K562 (cell line): ENCODE measurements at regions not wholly inside any gene's neighbourhood (a gene's known extent, or its start where the extent isn't known, plus 50 kb on each side); places are given as distances from the start of the nearest gene placed in this dataset.

Experiments
- ATAC-seq: fragments of 200-7000 bp; cut with Tn5 transposase; 3 replicates; pipeline ENCODE4 v1.9.1; 2020; ENCODE audit warnings: moderate library complexity
- BruUV-seq: library from RNA; stranded (reverse); fragments of 400-500 nt; replicated peaks from 2 replicates; lab custom pipeline; 2021; lab: Mats Ljungman, UMichigan
- CTCF ChIA-PET: fragments of 300-600 bp; formaldehyde crosslinking; extraction: SDS; loops from one replicate; lab custom pipeline; 2021; ENCODE audit warnings: low intra/inter-chr PET ratio; lab: Yijun Ruan, JAX
- POLR2A ChIA-PET: fragments of 300-600, 350-650 bp; sonication (Branson Sonifier 250); formaldehyde crosslinking; extraction: SDS; loops from one replicate; lab custom pipeline; 2021; ENCODE audit warnings: antibody characterized with exemption, inconsistent platforms; lab: Yijun Ruan, JAX
- DNase-seq, 4 experiments: peaks; one replicate each; pipeline versions ENCODE4 v3.0.0 to v3.0.0-alpha.2; 2011 to 2018; ENCODE audit warnings: low spot score in 3 of 4, mixed read lengths in 3 of 4; ENCODE audit errors: extremely low read depth in 1 of 4
- FAIRE-seq: peaks from 2 replicates; lab custom pipeline; 2011; peaks lifted over from hg19 to GRCh38; lab: Jason Lieb, UNC
- H2AFZ ChIP-seq: 2 replicates; pipeline ENCODE4 v1.6.0; 2011; ENCODE audit warnings: low read depth, low read length, control low read depth, inconsistent platforms
- H3K27ac ChIP-seq: fragments of 200-600 bp; 3 replicates; pipeline ENCODE4 v1.8.0; 2011; ENCODE audit warnings: low read depth, mild to moderate bottlenecking, control low read depth, inconsistent platforms, low read length, moderate library complexity, mixed read lengths; ENCODE audit errors: extremely low read depth
- H3K27me3 ChIP-seq, 2 experiments: fragments of 300-600 bp in 1 of 2; 2 replicates in 1 of 2; 3 replicates in 1 of 2; pipeline versions ENCODE4 v1.6.0 to v1.8.0; 2011; ENCODE audit warnings: inconsistent platforms in 2 of 2, low read length in 2 of 2, mild to moderate bottlenecking in 1 of 2, mixed read lengths in 1 of 2, moderate library complexity in 1 of 2; ENCODE audit not compliant: control insufficient read depth in 2 of 2, insufficient read depth in 2 of 2
- H3K36me3 ChIP-seq: fragments of 300-600 bp; 3 replicates; pipeline ENCODE4 v1.8.0; 2011; ENCODE audit warnings: mild to moderate bottlenecking, low read length, inconsistent platforms; ENCODE audit not compliant: control insufficient read depth, insufficient read depth
- H3K4me1 ChIP-seq, 2 experiments: fragments of 200-600 bp in 1 of 2; replicated peaks in 1 of 2; 2 replicates in 1 of 2; 3 replicates in 1 of 2; pipeline versions ENCODE4 v1.5.1 to v1.8.0; 2011; ENCODE audit warnings: inconsistent platforms in 2 of 2, low read length in 2 of 2, mild to moderate bottlenecking in 1 of 2, mixed read lengths in 1 of 2, moderate library complexity in 1 of 2; ENCODE audit not compliant: control insufficient read depth in 2 of 2, insufficient read depth in 2 of 2
- H3K4me2 ChIP-seq: 2 replicates; pipeline ENCODE4 v1.6.1; 2011; ENCODE audit warnings: low read length, control low read depth, inconsistent platforms, mixed read lengths; ENCODE audit not compliant: insufficient read depth
- H3K4me3 ChIP-seq: fragments of 200-600 bp; sonication (generic), shearing (Covaris generic); 2 replicates; pipeline ENCODE4 v1.5.1; 2016; ENCODE audit warnings: control low read depth, inconsistent platforms
- H3K79me2 ChIP-seq: fragments of 200-600 bp; 3 replicates; pipeline ENCODE4 v1.8.0; 2011; ENCODE audit warnings: low read length, inconsistent platforms; ENCODE audit not compliant: control insufficient read depth, insufficient read depth
- H3K9ac ChIP-seq, 2 experiments: 2 replicates each; pipeline versions ENCODE4 v1.6.0 to v1.6.1; 2011; ENCODE audit warnings: low read depth in 2 of 2, low read length in 2 of 2, control low read depth in 1 of 2, inconsistent platforms in 1 of 2, mild to moderate bottlenecking in 1 of 2, mixed read lengths in 1 of 2; ENCODE audit not compliant: insufficient read depth in 1 of 2
- H3K9me1 ChIP-seq: one replicate; pipeline ENCODE4 v1.6.0; 2011; ENCODE audit warnings: inconsistent platforms, mild to moderate bottlenecking, low read length, moderate library complexity; ENCODE audit not compliant: control insufficient read depth, insufficient read depth
- H3K9me3 ChIP-seq: replicated peaks from 2 replicates; pipeline ENCODE4 v1.5.1; 2011; ENCODE audit warnings: low read depth, low read length, inconsistent platforms; ENCODE audit not compliant: control insufficient read depth, insufficient read depth
- H4K20me1 ChIP-seq: replicated peaks from 2 replicates; pipeline ENCODE4 v1.6.1; 2011; ENCODE audit warnings: low read length, inconsistent platforms, mixed read lengths; ENCODE audit not compliant: control insufficient read depth, insufficient read depth
- ETS2 ChIP-seq: IDR thresholded peaks from 2 replicates; pipeline ENCODE4 v1.6.1; 2016; ENCODE audit warnings: borderline replicate concordance, missing genetic modification characterization, mild to moderate bottlenecking, moderate library complexity, missing compliant biosample characterization; ENCODE audit not compliant: poor library complexity, severe bottlenecking
- KLF13 ChIP-seq: fragments of 450-650 bp; IDR thresholded peaks from 2 replicates; pipeline ENCODE4 v1.6.1; 2016; ENCODE audit warnings: missing genetic modification characterization, low read depth, mild to moderate bottlenecking, missing compliant biosample characterization, moderate library complexity, borderline replicate concordance
- MBD2 ChIP-seq: sonication (generic); IDR thresholded peaks from 2 replicates; pipeline ENCODE4 v1.6.1; 2016; ENCODE audit warnings: low read depth, borderline replicate concordance
- PTBP1 ChIP-seq: fragments of 200-400 bp; formaldehyde crosslinking; IDR thresholded peaks from 2 replicates; pipeline ENCODE4 v1.6.1; 2017; ENCODE audit warnings: low read depth, low read length
- RAD51 ChIP-seq: fragments of 450-650 bp; IDR thresholded peaks from 2 replicates; pipeline ENCODE4 v1.7.1; 2016; ENCODE audit warnings: low read depth, mild to moderate bottlenecking, borderline replicate concordance
- RBM15 ChIP-seq: fragments of 200-400 bp; formaldehyde crosslinking; IDR thresholded peaks from 2 replicates; pipeline ENCODE4 v1.6.1; 2018; ENCODE audit warnings: mild to moderate bottlenecking, low read length, moderate library complexity; ENCODE audit not compliant: insufficient read depth
- SETDB1 ChIP-seq: IDR thresholded peaks from one replicate; pipeline ENCODE4 v1.6.1; 2012; ENCODE audit warnings: low read length, control low read depth, inconsistent platforms
- SMARCB1 ChIP-seq: IDR thresholded peaks from 2 replicates; pipeline ENCODE4 v1.6.1; 2011; ENCODE audit warnings: improper control_type of control experiment, low read depth; ENCODE audit not compliant: insufficient read length
- SOX6 ChIP-seq: fragments of 450-650 bp; IDR thresholded peaks from 2 replicates; pipeline ENCODE4 v1.6.1; 2014; ENCODE audit warnings: mild to moderate bottlenecking
- ZBTB1 ChIP-seq: sonication (generic); formaldehyde crosslinking; IDR thresholded peaks from 2 replicates; pipeline ENCODE4 v1.8.1; 2023; ENCODE audit warnings: missing genetic modification reagents, low read depth, mild to moderate bottlenecking, borderline replicate concordance
- ZFP91 ChIP-seq: sonication (generic); formaldehyde crosslinking; IDR thresholded peaks from 2 replicates; pipeline ENCODE4 v1.8.0; 2022; ENCODE audit warnings: mild to moderate bottlenecking, missing genetic modification reagents
- ZNF133 ChIP-seq: fragments of 250-450 bp; sonication (Bioruptor Pico); IDR thresholded peaks from 2 replicates; pipeline ENCODE4 v1.4.0; 2020; ENCODE audit warnings: mild to moderate bottlenecking
- ZNF165 ChIP-seq: fragments of 250-450 bp; sonication (Bioruptor Pico); IDR thresholded peaks from 2 replicates; pipeline ENCODE4 v1.4.0; 2020; ENCODE audit warnings: borderline replicate concordance
- WGBS: fragments of 100-300 bp; shearing (Covaris generic); methylation state at CpG from one replicate; pipeline ENCODE4 v1.1.6; 2016; ENCODE audit warnings: low coverage, mixed read lengths; ENCODE audit not compliant: insufficient coverage; ENCODE audit errors: missing lambda C conversion rate; 5-methylcytosine and 5-hydroxymethylcytosine counted together
- in situ Hi-C: fragments of 300-500 bp; cut with MboI; formaldehyde crosslinking; loops from 4 replicates; pipeline ENCODE4 v1.15.0; 2018; ENCODE audit warnings: inconsistent platforms, mixed read lengths
- intact Hi-C: fragments of 100-400 bp; cut with micrococcal nuclease; formaldehyde crosslinking; loops from 2 replicates; pipeline ENCODE4 v1.14.2; 2022
- TF ChIP-seq, protein P1 (sequence below): sonication (generic); formaldehyde crosslinking; IDR thresholded peaks from 2 replicates; pipeline ENCODE4 v1.8.0; 2022; ENCODE audit warnings: mild to moderate bottlenecking, missing genetic modification reagents
- TF ChIP-seq, protein P2 (sequence below): fragments of 450-650 bp; IDR thresholded peaks from 2 replicates; pipeline ENCODE4 v1.6.1; 2016; ENCODE audit warnings: missing biosample characterization, missing genetic modification characterization

GRCh38 chr6:11439876-11440275, 97.7 kb upstream of the TMEM170B start (continued):
- TF ChIP-seq ETS2 (tag), result no peak
- no peak for TF ChIP-seq ZNF165 (CRISPR knock-in tag)
- no peak for TF ChIP-seq SMARCB1
- TF ChIP-seq ZFP91, result no peak
- no peak for TF ChIP-seq MBD2
- TF ChIP-seq, protein P1, sequence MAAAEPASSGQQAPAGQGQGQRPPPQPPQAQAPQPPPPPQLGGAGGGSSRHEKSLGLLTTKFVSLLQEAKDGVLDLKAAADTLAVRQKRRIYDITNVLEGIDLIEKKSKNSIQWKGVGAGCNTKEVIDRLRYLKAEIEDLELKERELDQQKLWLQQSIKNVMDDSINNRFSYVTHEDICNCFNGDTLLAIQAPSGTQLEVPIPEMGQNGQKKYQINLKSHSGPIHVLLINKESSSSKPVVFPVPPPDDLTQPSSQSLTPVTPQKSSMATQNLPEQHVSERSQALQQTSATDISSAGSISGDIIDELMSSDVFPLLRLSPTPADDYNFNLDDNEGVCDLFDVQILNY, result no peak
- TF ChIP-seq PTBP1, result no peak
- no peak for TF ChIP-seq KLF13

DNA sequence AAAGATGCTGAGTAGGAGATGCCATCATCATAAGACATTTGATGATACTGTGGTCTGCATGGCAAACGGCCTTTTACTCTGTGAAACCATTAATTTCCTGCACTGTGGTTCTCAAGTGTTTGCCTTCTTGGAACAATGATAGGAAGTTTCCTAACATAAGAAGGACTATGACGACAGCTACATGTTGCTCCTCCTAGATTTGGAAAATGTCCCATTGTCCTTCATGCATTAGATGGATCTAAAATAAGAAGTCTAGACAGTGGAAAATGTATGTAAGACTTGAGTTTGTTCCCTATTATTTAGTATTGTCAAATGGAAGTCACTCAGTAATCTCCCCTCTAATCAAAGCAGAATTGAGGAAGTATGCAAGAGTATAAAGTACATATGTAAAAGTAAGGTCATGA, 98.5 kb upstream of the TMEM170B start:
- CTCF ChIA-PET, result no interaction called here
- TF ChIP-seq SETDB1 (no peak), RBM15 (no peak), ZBTB1 (CRISPR knock-in tag) (no peak), RAD51 (no peak), ZNF133 (CRISPR knock-in tag) (no peak), SOX6 (no peak)
- TF ChIP-seq, protein P2, sequence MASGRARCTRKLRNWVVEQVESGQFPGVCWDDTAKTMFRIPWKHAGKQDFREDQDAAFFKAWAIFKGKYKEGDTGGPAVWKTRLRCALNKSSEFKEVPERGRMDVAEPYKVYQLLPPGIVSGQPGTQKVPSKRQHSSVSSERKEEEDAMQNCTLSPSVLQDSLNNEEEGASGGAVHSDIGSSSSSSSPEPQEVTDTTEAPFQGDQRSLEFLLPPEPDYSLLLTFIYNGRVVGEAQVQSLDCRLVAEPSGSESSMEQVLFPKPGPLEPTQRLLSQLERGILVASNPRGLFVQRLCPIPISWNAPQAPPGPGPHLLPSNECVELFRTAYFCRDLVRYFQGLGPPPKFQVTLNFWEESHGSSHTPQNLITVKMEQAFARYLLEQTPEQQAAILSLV (tag), result no peak

More for the DNA sequence above, 98.5 kb upstream of the TMEM170B start:
- no peak overlapping the region for H2AFZ ChIP-seq
- no TSS peak for BruUV-seq
- H3K9me1 ChIP-seq, result no peaks in the 10 kb centered on the region
- no peaks in the 10 kb centered on the region for H3K27me3 ChIP-seq
- H3K9me3 ChIP-seq, result no peaks in the 10 kb centered on the region
- FAIRE-seq, result no peak
- H3K4me1 ChIP-seq, result no peaks in the 10 kb centered on the region
- ATAC-seq, result no peak
- H3K36me3 ChIP-seq, result no peaks in the 10 kb centered on the region
- 0% methylated on average over 2 of the region's 2 CpGs for WGBS
- H3K4me2 ChIP-seq, result no peak overlapping the region
- no peak overlapping the region for H3K9ac ChIP-seq
- H3K27ac ChIP-seq, result no peak overlapping the region
- in situ Hi-C loops (no loop called here), intact Hi-C loops (no loop called here)
- POLR2A ChIA-PET, result interaction anchor here (1.0 to 1.1 kb wide), 2 partner anchors 17 to 35 kb away, joined by 3 read pairs; no protein-coding TSS in a partner anchor
- no peaks in the 10 kb centered on the region for H3K79me2 ChIP-seq
- H4K20me1 ChIP-seq, result no peaks in the 10 kb centered on the region
- DNase-seq, result no peak
- H3K4me3 ChIP-seq, result no peak overlapping the region
